ENCODE measurements at regions not wholly inside any gene's neighbourhood (a gene's known extent, or its start where the extent isn't known, plus 50 kb on each side); places are given as distances from the start of the nearest gene placed in this dataset.

DNA sequence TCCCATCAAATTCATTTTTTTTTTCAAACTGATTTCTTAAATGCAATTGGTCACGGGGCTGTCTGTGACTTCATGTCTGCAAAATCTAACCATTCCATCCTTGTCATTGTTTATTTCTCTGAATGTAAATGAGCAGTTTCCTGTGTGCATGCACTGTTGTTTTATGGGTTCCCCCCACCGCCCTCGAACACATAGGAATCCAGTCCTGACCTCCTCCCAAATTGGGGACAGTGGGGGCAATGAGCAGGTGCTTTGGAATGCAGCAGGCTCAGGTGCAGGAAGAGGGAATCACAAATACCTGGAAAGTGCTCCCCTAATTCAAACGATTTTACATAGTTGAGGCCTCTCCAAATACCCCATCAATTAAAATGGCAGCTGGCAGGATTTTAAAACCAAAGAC is 62.6 kb upstream of the ESRRB start:
- no peak for TF ChIP-seq CTCF (IDR thresholded peaks at IDR 0.05; ENCODE audit: poor library complexity, severe bottlenecking)
- TF ChIP-seq TAF1 (IDR thresholded peaks at IDR 0.05; ENCODE audit: low read depth): no peak
- TF ChIP-seq POLR2AphosphoS5 (IDR thresholded peaks at IDR 0.05): no peak
- TF ChIP-seq EZH2 (IDR thresholded peaks at IDR 0.05; ENCODE audit: borderline replicate concordance, insufficient read depth, low read length, poor library complexity, severe bottlenecking): no peak
- no peak for TF ChIP-seq EP300 (conservative IDR thresholded peaks at IDR 0.05; ENCODE audit: poor library complexity, severe bottlenecking)
- no peak for TF ChIP-seq RAD21 (conservative IDR thresholded peaks at IDR 0.05)
